ENCODE measurements at regions not wholly inside any gene's neighbourhood (a gene's known extent, or its start where the extent isn't known, plus 50 kb on each side); places are given as distances from the start of the nearest gene placed in this dataset.

- no peak for DNase-seq (ENCODE audit: low spot score)
These were observed 213.6 kb upstream of the ADARB2 start for GRCh38 chr10:1950803-1951495.

DNA sequence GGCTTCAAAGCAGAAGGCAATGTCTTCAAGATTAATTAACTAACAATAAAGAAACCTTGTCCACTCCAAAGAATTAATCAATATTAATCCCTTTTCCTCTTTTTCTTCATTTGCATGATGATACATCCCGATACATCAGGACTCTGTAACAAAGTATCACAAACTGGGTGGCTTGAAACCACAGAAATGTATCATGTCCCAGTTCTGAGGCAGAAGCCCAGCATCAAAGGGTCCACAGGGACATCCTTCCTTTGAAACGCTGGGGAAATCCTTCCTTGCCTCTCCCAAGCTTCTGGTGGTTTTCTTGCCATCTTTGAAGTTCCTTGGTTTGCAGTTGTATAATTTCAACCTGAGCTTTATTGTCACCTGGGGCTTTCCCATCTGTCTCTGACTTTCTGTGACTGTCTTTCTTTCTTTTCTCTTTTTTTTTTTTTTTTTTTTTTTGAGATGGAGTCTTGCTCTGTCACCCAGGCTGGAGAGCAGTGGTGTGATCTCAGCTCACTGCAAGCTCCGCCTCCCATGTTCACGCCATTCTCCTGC, 210.2 kb upstream of the ADARB2 start:
- no peak for DNase-seq (ENCODE audit: low spot score)

DNA sequence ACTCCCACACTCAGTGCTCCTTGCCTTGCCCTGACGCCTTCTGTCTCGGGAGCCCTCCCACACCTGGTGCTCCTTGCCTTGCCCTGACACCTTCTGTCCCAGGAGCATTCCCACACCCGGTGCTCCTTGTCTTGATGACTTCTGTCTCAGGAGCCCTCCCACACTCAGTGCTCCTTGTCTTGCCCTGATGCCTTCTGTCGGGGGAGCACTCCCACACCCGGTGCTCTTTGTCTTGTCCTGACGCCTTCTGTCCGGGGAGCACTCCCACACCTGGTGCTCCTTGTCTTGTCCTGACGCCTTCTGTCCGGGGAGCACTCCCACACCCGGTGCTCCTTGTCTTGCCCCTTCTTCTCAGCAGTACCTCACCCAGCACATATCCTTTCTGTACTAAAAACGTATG, 207.2 kb upstream of the ADARB2 start:
- DNase-seq (ENCODE audit: low spot score): no peak

GRCh38 chr10:1942478-1942877, 205.2 kb upstream of the ADARB2 start:
- DNase-seq (ENCODE audit: low spot score): no peak

- DNase-seq (ENCODE audit: low spot score): peak; percentile 14
These were observed 201.7 kb upstream of the ADARB2 start for GRCh38 chr10:1939016-1939415.

- peak; percentile 28 for DNase-seq (ENCODE audit: low spot score)
These were observed 201.0 kb upstream of the ADARB2 start for GRCh38 chr10:1938317-1938716.

DNA sequence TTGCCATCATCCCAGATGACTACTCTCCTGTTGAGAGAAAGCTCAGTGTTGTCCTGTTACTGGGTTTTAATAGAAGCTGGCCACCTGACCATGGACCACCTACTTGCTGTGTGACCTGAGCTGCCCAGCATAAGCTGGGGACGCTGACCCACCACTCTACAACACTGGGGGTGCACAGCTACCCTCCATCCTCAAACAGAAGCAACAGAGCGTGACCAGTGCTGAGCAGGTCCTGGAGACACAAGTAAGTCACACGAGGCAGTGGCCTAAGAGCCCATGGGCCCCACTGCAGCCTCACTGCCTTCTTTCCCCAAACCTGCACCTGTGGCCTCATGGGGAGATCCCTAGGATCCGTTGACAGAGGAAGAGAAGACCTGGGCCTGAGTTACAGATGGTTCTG, 198.6 kb upstream of the ADARB2 start:
- no peak for DNase-seq (ENCODE audit: low spot score)

- DNase-seq (ENCODE audit: low spot score): no peak
These were observed 195.9 kb upstream of the ADARB2 start for GRCh38 chr10:1933215-1933614.

- no peak for DNase-seq (ENCODE audit: low spot score)
These were observed 195.4 kb upstream of the ADARB2 start for GRCh38 chr10:1932692-1933094.

- no peak for DNase-seq (ENCODE audit: low spot score)
These were observed 191.3 kb upstream of the ADARB2 start for GRCh38 chr10:1928606-1929005.

DNA sequence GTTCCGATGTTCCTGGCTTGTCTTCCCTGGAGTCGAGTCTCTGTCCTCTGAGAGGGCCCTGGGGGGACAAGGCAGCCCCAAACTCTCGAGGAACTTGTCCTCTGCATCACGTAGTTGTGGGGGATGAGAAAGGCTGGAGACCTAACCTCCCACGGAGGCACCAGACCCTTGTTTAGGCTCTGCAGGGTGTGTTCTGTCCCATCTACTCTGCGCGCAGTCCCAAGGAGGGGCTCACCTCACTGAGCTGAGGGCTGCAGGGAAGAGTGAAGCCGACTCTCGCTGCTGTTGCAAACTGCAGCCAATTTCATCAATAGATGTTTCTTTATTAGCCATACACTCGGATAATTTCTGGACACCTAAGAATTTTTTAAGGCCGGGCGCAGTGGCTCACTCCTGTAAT, 186.7 kb upstream of the ADARB2 start:
- no peak for DNase-seq (ENCODE audit: low spot score)

- no peak for DNase-seq (ENCODE audit: low spot score)
These were observed 186.3 kb upstream of the ADARB2 start for GRCh38 chr10:1923586-1923985.

DNA sequence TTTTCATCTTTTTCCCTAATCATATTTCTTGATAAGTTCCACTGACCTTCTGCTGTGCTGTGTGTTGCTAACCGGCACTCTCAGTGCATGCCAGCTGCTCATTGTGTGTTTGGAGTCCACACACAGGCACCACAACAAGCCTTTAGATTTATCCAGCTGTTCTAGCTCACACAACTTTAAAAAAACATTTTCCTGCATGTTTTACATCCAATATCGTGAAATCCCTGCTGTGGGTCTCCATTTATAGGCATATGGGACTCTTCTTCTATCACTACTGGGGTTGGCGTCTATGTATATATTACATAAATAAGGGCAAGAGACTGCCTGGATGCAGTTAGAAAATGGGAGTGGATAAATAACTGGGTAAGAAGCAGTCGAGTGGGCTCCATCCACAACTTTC, 183.6 kb upstream of the ADARB2 start:
- no peak for DNase-seq (ENCODE audit: low spot score)

DNA sequence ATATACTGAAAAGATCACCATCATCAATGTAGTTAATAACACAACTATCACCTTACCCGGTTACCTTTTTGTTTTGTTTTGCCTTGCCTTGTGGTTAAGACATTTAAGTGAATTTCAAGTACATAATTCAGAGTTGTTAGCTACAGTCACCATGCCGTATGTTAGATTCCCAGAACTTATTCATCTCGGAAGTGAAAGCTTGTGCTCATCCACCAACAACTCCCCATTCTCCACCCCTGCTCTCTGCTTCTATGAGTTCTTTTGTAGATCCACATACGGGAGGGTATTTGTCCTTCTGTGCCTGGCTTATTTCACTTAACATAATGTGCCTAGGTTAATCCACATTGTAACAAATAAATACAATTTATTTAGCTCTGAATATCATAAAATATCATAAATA, 182.8 kb upstream of the ADARB2 start:
- DNase-seq (ENCODE audit: low spot score): no peak

- no peak for DNase-seq (ENCODE audit: low spot score)
These were observed 174.4 kb upstream of the ADARB2 start for GRCh38 chr10:1911771-1912170.

DNA sequence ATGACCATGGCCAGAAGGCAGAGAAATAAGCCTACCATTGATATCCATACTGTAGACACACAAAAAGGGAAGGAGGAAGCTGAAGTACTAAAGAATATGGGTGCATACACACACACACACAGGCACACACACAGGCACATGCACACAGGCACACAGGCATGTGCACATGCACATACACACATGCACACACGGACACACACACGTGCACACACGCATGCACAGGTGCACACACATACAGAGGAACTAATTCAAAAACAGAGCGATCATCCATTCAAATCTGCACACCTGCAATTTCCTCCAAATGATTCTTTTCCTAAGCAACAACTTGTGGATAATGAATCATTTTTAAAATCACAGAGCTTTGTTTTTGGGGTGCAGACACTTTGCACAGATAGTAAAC, 166.7 kb upstream of the ADARB2 start:
- DNase-seq (ENCODE audit: low spot score): no peak

GRCh38 chr10:1896153-1896552, 158.8 kb upstream of the ADARB2 start:
- DNase-seq (ENCODE audit: low spot score): no peak

- no peak for DNase-seq (ENCODE audit: low spot score)
These were observed 158.4 kb upstream of the ADARB2 start for GRCh38 chr10:1895691-1896090.

GRCh38 chr10:1894912-1895311, 157.6 kb upstream of the ADARB2 start:
- DNase-seq (ENCODE audit: low spot score): no peak

GRCh38 chr10:1893941-1894340, 156.6 kb upstream of the ADARB2 start:
- DNase-seq (ENCODE audit: low spot score): no peak

DNA sequence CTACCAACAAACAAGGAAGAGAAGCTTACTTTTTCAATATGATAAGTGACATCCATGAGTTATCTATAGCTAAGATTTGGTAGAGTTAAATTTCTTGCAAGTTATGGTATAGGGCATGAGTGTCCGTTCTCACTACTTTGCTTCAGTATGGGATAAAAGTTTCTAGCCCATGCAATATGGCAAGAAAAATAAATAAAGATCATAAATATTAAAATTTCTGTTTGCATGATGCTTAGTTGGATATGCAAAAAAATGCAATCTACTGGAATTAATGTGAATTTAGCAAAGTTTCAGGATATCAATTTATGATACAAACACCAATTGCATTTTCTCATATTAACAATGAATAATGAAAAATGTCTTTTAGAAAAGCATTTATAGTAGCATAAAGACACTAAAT, 148.7 kb upstream of the ADARB2 start:
- no peak for DNase-seq (ENCODE audit: low spot score)

DNA sequence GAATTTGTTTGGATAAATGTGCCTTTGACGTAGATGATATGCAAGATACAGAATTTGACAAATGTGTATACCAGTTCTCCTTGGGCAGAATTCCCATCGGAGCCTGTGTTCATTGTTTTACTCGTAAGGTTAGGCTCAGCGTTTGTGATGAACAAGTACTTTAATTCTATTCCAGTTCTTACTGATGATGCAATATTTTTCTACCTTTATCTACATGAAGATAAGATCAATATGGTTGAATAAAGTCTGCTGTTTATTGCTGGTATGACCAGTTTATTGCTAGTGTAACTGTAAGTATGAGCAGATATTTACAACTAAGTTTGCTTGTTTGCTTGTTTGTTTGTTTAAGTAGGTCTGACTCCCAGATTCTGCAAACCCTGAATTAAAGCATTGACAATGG, 145.4 kb upstream of the ADARB2 start:
- DNase-seq (ENCODE audit: low spot score): no peak

GRCh38 chr10:1882180-1882579, 144.9 kb upstream of the ADARB2 start:
- DNase-seq (ENCODE audit: low spot score): no peak

DNA sequence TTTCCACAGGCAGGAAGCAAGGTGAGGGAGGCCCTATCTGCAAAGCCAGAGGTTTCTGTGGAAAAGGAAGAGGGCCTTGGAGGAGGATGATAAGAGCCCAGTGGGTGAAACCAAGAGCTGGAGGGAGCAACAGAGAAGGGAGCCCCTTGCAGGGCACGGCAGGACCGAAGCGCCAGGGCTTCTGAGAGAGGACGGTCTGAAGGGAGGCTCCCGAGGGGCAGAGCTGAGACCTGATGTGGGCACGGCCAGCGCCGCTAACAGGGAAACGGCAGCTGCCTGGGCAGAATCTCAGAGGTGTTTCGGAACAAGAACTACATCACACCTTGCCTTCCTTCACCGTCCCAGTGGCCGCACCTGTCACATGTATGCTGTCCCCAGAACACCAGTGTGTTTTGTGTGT, 144.3 kb upstream of the ADARB2 start:
- no peak for DNase-seq (ENCODE audit: low spot score)

All from CD4-positive, alpha-beta T cell treated with Interleukin-2 at 100 ng/mL for 4 hours (primary cell).